ENCODE measurements at regions not wholly inside any gene's neighbourhood (a gene's known extent, or its start where the extent isn't known, plus 50 kb on each side); places are given as distances from the start of the nearest gene placed in this dataset.

GRCh38 chr7:137097111-137097510, 228.7 kb downstream of the CHRM2 start:
- TF ChIP-seq SP1 (IDR thresholded peaks at IDR 0.05) = no peak
- TF ChIP-seq CTCF (IDR thresholded peaks at IDR 0.05; ENCODE audit: low read depth, low read length, missing input control) = no peak
- TF ChIP-seq TAF1 (conservative IDR thresholded peaks at IDR 0.05) = no peak
- TF ChIP-seq RXRA (IDR thresholded peaks at IDR 0.05) = no peak
- TF ChIP-seq ZBTB33 (IDR thresholded peaks at IDR 0.05) = no peak
- TF ChIP-seq GABPA (IDR thresholded peaks at IDR 0.05 in 1 of 2, conservative IDR thresholded peaks at IDR 0.05 in 1 of 2) = no peak

All from liver (tissue), 3 donors.